ENCODE measurements at regions not wholly inside any gene's neighbourhood (a gene's known extent, or its start where the extent isn't known, plus 50 kb on each side); places are given as distances from the start of the nearest gene placed in this dataset.

DNA sequence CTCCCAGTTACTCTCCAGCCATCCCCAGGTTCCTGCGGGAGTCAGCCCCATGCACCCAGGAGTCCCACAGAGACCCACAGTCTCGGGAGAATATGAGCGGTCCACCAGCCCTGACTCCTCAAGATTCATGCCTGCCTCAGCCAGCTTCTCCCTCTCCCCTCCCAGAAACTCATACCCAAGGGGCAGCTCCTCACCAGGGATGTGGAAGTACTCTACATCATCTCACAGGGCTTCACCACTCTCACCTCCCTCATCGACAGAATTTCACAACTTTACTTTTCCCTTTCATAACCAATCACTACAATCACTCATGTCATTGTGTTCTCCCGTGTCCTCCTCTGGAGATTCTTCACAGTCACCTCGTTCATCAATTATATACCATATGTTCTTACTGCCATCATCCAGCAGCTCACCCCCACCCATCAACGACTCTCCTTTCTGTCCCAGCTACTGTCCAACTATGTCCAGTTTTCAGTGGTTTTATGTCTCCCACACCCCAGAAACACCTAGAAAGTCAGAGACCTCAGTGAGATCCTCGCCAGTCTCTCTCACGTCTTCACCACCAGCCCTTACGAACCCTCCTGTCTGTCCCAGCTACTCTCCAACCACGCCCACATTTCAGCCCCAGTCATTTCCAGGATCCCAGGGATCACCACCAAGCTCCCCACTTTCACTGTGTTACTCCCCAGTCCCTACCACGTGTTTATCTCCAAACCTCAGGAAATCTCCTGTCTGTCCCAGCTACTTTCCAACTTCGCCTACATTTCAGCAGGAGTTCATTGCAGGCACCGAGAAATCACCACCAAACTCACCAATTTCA, 1530.1 kb upstream of the TPTE start:
- no peak for TF ChIP-seq CTCF (optimal IDR thresholded peaks at IDR 0.05 in 1 of 3, IDR thresholded peaks at IDR 0.05 in 1 of 3, conservative IDR thresholded peaks at IDR 0.05 in 1 of 3; ENCODE audit: extremely low read depth in 1 of 3, insufficient read depth in 2 of 3, low read length in 3 of 3)
- no peak for TF ChIP-seq EZH2 (IDR thresholded peaks at IDR 0.05; ENCODE audit: low read length)

Data from keratinocyte (primary cell).